Effector CD8-positive, alpha-beta T cell (primary cell): ENCODE measurements at regions not wholly inside any gene's neighbourhood (a gene's known extent, or its start where the extent isn't known, plus 50 kb on each side); places are given as distances from the start of the nearest gene placed in this dataset.
"Not testable (repeated sequence)": the region's sequence is repeated elsewhere in the genome, so short reads cannot be mapped to it uniquely, and the experiment has no call there.

Experiments used
- DNase-seq: peaks from one replicate; lab custom pipeline; 2025; lab: John Stamatoyannopoulos, UW

DNA sequence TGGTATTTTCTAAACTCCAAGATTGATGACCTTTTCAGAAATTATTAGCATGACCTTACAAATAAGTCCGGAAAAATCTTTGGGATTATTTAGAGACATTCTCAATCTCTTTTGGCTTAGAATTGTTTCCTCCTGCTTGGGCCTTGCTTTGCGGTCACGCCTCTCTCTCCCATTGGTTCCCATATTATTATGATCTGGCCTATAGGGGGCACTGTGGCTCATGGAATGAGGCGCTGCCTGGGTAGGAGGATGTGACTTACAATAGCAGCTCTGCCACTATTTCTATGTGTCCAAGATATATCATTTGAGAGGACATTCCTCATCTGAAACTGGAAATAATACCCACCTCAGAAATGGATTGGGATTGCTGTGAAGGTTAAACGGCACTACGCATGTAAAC is 464.9 kb downstream of the MFSD1 start:
- no peak for DNase-seq

GRCh38 chr3:159271799-159272512 is 470.1 kb downstream of the MFSD1 start:
- no peak for DNase-seq

GRCh38 chr3:159273070-159273469 is 471.2 kb downstream of the MFSD1 start:
- DNase-seq: no peak

- no peak for DNase-seq
These were observed 471.8 kb downstream of the MFSD1 start for GRCh38 chr3:159273608-159274007.

GRCh38 chr3:159275741-159276140 is 473.9 kb downstream of the MFSD1 start:
- DNase-seq: no peak

GRCh38 chr3:159277814-159278213 is 476.0 kb downstream of the MFSD1 start:
- DNase-seq: no peak

DNA sequence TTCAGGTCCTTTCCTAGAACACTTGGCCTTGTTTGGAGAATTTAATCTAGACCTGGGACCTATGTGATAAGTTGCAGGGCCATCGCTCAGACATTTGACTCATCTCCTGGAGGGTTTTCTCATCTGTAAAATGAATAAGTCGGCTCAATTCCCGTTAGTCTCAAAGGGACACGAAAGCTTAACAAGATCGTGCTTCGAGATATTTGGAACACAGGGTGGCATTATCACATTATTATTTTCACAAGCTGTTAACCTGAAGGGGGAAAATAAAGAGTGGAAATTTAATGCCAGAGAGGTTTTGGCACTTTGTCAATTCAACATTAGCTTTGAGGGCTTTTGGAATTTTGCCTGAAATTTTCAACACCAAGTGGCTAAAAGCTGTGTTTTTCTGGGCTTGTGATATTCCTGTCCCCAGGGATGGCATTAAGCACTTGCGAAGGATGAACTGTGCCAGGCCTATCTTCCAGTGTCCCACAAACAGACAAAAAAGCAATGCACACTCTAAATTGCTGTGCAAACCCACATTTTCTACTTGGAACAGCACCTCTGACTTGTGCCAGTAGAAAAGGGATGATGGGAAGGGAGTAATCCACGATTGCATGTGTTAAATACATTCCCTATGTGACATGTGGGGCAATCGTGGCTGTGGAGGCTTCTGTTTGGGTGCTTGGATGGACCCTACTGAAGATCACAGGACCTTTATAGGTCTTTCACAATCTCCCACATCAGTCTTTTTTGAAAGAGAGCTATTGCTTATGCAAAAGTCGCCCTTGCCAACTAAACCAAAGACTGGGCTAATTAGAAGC is 478.7 kb downstream of the MFSD1 start:
- DNase-seq: no peak

DNA sequence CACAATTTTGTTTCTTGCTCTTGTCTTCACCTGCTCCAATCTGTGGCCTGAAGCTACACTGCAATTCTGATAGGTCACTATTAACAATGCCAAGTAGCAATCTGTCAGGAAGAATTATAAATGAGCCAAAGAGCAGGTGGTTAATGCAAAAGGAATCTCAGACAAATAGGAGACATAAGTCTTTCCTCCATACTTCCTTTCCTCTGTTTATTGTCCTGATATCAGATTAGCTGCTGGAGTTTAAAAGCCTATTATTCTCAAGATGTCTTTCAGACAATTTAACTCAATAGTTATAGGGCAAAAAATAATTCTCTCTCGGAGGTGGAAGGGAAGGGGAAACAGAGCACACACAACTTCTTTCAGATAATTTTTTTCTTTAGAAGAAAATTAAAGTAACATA is 491.6 kb downstream of the MFSD1 start:
- DNase-seq: no peak

- DNase-seq: no peak
These were observed 500.1 kb downstream of the MFSD1 start for GRCh38 chr3:159301961-159302360.

DNA sequence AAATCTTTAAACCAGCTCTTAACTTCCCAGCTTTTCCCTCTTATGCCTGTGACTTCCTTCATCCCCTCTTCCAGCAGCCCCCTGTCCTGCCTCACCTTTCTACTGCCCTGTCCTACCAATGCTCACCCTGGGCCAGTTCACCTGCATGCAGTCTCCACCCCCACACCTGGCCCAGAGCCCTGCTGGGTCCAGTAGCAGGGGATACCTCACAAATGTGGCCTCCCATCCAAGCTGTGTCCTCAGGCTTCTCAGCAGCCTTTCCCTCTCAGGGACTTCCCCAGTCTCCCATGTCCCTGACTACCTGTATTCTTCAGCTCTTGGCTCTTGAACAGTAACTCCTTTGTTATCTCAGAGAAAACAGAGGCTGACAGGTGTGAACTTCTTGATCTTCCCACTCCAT is 503.2 kb downstream of the MFSD1 start:
- DNase-seq: no peak

DNA sequence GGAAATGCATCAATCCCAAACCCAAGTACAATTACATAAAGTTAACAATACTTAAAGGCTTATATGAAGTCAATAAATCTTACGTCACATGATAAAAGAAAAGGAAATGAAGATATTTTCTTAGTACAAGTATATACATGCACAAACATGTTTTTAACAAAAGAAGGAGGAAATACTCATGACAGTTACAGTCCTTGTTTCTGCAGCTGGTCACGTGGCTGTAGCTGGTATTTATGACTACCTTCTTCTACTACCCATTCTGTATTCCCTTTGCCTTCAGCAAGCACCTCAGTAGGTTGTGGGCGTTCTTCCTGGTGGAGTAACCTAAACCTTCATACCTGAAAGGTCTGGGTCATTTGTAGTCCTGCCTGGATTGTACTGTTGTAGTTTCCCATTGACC is 514.9 kb downstream of the MFSD1 start:
- DNase-seq: not testable (repeated sequence)

- DNase-seq: no peak
These were observed 517.3 kb downstream of the MFSD1 start for GRCh38 chr3:159319156-159319555.

DNA sequence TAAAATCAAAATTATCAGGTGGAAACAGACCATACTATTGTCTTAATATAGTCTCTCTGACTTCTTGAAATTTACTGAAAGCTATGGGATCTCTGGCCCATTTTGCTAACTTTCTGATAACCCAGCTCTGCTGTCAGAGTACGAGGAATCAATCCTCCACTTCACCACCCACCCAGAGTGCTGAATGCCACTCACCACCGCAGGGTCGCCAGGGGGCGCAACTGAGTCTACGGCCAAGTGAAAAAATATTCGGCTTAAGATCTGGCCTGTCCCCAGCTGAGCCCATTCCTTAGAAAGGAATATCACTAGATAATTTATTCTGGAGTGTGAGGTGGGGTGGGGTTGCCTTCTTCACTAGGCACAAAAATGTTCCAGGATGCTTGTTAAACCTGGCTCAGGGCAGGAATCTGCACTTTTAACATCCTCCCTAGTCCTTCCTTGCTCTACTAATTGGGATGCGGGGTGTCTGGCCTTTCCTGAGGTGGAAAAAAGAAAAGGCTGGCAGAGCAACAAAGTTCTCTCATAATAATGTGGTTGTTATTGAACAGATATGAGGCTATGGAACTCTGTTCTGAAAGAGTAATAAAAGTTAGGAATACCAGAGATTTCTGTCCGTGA is 520.6 kb downstream of the MFSD1 start:
- DNase-seq: no peak

DNA sequence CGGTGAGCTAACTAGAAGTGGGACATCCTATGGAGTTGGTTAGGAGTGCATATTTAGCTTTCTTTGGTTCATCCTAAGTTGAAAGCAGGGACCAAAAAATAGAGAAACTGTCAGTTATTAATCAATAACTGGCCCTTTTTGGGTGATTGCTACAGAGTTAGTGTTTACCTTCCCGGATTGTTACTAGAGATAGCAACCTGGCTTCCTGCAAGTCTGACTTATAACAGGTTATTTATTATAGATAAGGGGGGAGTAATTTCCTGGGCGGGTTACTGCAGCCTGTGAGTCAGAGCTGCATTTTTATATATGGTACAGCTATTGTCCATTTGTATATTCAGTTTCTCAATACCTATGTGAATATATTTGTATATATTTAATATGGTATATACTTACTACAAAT is 522.0 kb downstream of the MFSD1 start:
- DNase-seq: no peak

- no peak for DNase-seq
These were observed 525.1 kb downstream of the MFSD1 start for GRCh38 chr3:159326998-159327397.

DNA sequence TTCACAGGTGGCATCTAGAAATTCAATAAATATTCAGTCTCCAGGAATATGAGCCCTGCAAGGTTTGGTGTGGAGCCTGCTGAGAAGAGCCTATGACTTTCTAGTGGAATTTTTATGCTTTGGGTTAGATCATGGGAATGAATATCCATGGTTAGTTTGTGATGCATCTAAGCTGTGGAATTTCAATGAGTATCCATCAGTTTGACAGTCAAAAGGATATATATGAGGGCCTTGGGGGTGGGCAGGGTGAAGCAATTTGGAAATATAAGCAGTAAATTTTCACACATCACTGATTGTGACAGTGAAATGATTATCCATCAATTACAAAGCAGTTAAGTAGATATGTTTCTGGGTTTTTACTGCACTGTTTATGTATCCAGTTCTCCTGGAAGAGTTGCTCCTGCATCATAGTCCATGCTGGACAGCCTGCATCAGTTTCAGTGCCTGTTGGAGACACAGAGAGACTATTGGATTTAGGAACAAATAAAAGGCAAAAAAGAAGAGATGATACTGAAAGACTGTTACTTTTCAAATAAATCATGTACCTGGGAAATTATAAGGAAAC is 530.8 kb downstream of the MFSD1 start:
- DNase-seq: no peak

GRCh38 chr3:159339131-159339530 is 537.3 kb downstream of the MFSD1 start:
- DNase-seq: no peak

GRCh38 chr3:159340877-159341500 is 539.1 kb downstream of the MFSD1 start:
- no peak for DNase-seq

DNA sequence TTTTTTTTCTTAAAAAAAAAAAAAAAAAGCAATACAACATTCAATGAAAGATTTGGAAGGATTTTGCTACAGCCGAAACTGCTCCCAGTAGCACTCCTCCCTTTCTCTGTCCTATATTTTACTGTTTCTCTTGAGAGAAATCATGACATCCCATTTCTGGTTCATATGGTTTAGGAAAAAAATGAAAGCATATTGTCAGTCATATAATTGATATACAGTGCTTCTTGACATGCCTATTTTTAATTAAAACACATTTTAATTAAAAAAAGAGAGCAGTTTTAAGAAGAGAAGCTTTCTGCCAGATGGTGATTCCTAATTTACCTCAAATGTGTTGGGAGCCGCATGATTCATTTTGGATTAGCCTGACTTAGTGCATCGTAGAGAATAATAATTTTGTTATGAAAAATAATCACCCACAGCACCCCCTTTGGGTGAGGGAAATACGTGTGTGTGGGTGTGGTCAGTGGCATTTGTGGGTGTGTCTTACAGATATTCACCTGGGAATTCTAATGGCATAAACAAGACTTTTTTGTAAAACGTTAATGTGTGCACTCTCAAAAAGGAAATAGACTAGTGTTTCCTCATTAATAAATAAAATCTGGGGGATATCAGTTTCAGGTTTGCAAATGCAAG is 544.5 kb downstream of the MFSD1 start:
- DNase-seq: no peak

GRCh38 chr3:159348431-159348830 is 546.6 kb downstream of the MFSD1 start:
- DNase-seq: no peak

- no peak for DNase-seq
These were observed 554.8 kb downstream of the MFSD1 start for GRCh38 chr3:159356606-159357005.

DNA sequence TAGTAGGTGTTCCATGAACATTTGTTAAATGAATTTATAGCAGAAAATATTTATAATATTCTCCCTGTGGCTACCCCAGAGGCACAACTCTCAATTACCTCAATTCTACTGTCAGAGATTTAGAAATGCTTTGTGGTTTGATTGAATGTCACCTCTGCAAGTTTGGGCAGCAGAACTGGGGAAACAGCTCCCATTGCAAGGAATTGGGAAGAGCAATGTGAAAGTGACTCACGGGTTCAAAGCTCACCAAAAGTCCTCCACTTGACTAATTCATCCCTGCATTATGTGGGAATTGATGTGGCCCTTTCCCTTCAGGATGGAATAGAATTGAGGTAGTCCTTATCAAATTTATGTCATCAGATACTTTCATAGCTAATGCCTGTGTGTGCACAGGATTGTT is 562.7 kb downstream of the MFSD1 start:
- no peak for DNase-seq
